ENCODE measurements at regions not wholly inside any gene's neighbourhood (a gene's known extent, or its start where the extent isn't known, plus 50 kb on each side); places are given as distances from the start of the nearest gene placed in this dataset.

DNA sequence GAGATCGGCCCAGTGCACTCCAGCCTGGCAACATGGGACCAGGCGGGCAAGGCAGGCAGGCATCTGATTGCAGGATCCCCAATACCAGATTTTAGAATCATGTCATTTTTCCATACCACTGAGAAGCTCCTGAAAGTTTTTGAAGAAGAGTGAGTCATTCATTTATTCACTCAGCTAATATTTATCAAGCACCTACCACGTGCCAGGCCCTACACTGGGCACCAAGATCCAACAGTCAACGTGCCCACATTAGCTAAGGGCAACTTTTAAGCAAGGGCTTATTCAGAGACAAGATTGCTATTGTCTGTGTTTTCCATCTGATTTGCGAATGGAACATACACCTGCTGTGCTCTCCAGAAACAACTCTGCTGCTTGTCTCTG lies 126.8 kb upstream of the LGALSL start:
- TF ChIP-seq POLR2A (IDR thresholded peaks at IDR 0.05; ENCODE audit: low read depth, low read length), result no peak
- TF ChIP-seq POLR2AphosphoS5 (IDR thresholded peaks at IDR 0.05; ENCODE audit: low read depth, low read length), result no peak
- TF ChIP-seq SPI1 (IDR thresholded peaks at IDR 0.05; ENCODE audit: low read depth, low read length), result no peak
- TF ChIP-seq TAF1 (IDR thresholded peaks at IDR 0.05; ENCODE audit: low read depth, low read length), result no peak
